ENCODE measurements at regions not wholly inside any gene's neighbourhood (a gene's known extent, or its start where the extent isn't known, plus 50 kb on each side); places are given as distances from the start of the nearest gene placed in this dataset.
"Not testable (repeated sequence)": the region's sequence is repeated elsewhere in the genome, so short reads cannot be mapped to it uniquely, and the experiment has no call there.

- Histone ChIP-seq H2BK5ac (ENCODE audit: low read depth, low read length, poor library complexity, severe bottlenecking) (no peak overlapping the region), H3K9ac (ENCODE audit: low read length) (no peak overlapping the region), H3K27ac (ENCODE audit: low read length, poor library complexity, severe bottlenecking) (no peak overlapping the region), H2BK15ac (ENCODE audit: low read depth, poor library complexity, severe bottlenecking) (no peak overlapping the region), H2AK5ac (ENCODE audit: low read length, severe bottlenecking) (no peak overlapping the region), H4K91ac (ENCODE audit: low read length) (no peak overlapping the region), H4K8ac (ENCODE audit: low read length) (no peak overlapping the region), H3K23ac (ENCODE audit: low read length in 2 of 2) (no peak overlapping the region), H3K27me3 (ENCODE audit: control insufficient read depth in 1 of 2, insufficient read depth in 1 of 2, low read length in 2 of 2) (peaks cover 0 to 3% of the 10 kb centered on the region in 2 experiments), H2BK120ac (ENCODE audit: low read depth, low read length) (no peak overlapping the region), H3K36me3 (ENCODE audit: control insufficient read depth in 1 of 2, insufficient read depth in 2 of 2, low read depth in 1 of 2, low read length in 2 of 2) (no peaks in the 10 kb centered on the region), H3K4me3 (ENCODE audit: insufficient read depth in 1 of 2, low read depth in 1 of 2, low read length in 2 of 2) (no peak overlapping the region), H2AFZ (ENCODE audit: low read depth, low read length) (no peak overlapping the region), H3K4ac (ENCODE audit: low read depth in 1 of 2, low read length in 2 of 2) (no peak overlapping the region), H2BK12ac (ENCODE audit: low read length in 2 of 2) (no peak overlapping the region), H3K9me3 (ENCODE audit: control insufficient read depth, low read length) (no peaks in the 10 kb centered on the region), H3K18ac (ENCODE audit: low read depth in 1 of 2, low read length in 2 of 2) (no peak overlapping the region), H3K14ac (ENCODE audit: low read length in 2 of 2) (no peak overlapping the region), H3K4me1 (ENCODE audit: control insufficient read depth, insufficient read depth, low read depth, low read length) (no peaks in the 10 kb centered on the region), H3K4me2 (ENCODE audit: low read length, poor library complexity, severe bottlenecking) (no peak overlapping the region), H3K79me1 (replicated peaks; ENCODE audit: low read length, poor library complexity, severe bottlenecking) (no peaks in the 10 kb centered on the region)
- DNase-seq = no peak
- no CpG with 5 or more reads among the region's 2 CpGs for WGBS
These were observed 220.6 kb downstream of the CDRT15L2 start for GRCh38 chr17:20800146-20800545.

DNA sequence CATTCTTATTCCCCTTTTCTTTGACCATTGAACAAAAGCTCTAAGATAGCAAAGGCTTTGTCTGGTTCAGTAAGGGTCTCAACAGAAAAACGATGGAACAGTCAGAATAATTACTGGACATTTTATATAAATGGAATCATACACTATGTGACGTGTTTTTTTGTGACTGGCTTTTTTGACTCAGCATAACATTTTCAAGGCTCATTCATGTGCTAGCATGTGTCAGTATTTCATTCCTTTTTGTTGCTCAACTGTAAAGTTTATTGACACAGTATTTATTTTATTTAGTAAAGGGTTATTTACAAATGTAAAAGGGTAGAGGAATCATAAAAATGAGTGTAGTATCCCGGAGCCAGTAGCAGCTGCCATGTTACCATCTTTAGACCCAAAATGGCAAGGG, 226.2 kb downstream of the CDRT15L2 start:
- Histone ChIP-seq H3K36me3 (ENCODE audit: control insufficient read depth in 1 of 2, insufficient read depth in 2 of 2, low read depth in 1 of 2, low read length in 2 of 2) (no peaks in the 10 kb centered on the region), H2BK15ac (ENCODE audit: low read depth, poor library complexity, severe bottlenecking) (no peak overlapping the region), H4K91ac (ENCODE audit: low read length) (no peak overlapping the region), H2BK12ac (ENCODE audit: low read length in 2 of 2) (no peak overlapping the region), H2AK5ac (ENCODE audit: low read length, severe bottlenecking) (no peak overlapping the region), H3K4me1 (ENCODE audit: control insufficient read depth, insufficient read depth, low read depth, low read length) (no peaks in the 10 kb centered on the region), H3K23ac (ENCODE audit: low read length in 2 of 2) (no peak overlapping the region), H3K18ac (ENCODE audit: low read depth in 1 of 2, low read length in 2 of 2) (no peak overlapping the region), H3K79me1 (replicated peaks; ENCODE audit: low read length, poor library complexity, severe bottlenecking) (no peaks in the 10 kb centered on the region), H3K27ac (ENCODE audit: low read length, poor library complexity, severe bottlenecking) (no peak overlapping the region), H3K27me3 (ENCODE audit: control insufficient read depth in 1 of 2, insufficient read depth in 1 of 2, low read length in 2 of 2) (no peaks in the 10 kb centered on the region), H4K8ac (ENCODE audit: low read length) (no peak overlapping the region), H3K9ac (ENCODE audit: low read length) (no peak overlapping the region), H3K4ac (ENCODE audit: low read depth in 1 of 2, low read length in 2 of 2) (no peak overlapping the region), H2BK120ac (ENCODE audit: low read depth, low read length) (no peak overlapping the region), H3K9me3 (ENCODE audit: control insufficient read depth, low read length) (no peaks in the 10 kb centered on the region), H3K4me2 (ENCODE audit: low read length, poor library complexity, severe bottlenecking) (no peak overlapping the region), H2BK5ac (ENCODE audit: low read depth, low read length, poor library complexity, severe bottlenecking) (no peak overlapping the region), H2AFZ (ENCODE audit: low read depth, low read length) (no peak overlapping the region), H3K4me3 (ENCODE audit: insufficient read depth in 1 of 2, low read depth in 1 of 2, low read length in 2 of 2) (no peak overlapping the region), H3K14ac (ENCODE audit: low read length in 2 of 2) (no peak overlapping the region)
- DNase-seq = no peak
- WGBS = 87% methylated on average over 1 of the region's 3 CpGs

DNA sequence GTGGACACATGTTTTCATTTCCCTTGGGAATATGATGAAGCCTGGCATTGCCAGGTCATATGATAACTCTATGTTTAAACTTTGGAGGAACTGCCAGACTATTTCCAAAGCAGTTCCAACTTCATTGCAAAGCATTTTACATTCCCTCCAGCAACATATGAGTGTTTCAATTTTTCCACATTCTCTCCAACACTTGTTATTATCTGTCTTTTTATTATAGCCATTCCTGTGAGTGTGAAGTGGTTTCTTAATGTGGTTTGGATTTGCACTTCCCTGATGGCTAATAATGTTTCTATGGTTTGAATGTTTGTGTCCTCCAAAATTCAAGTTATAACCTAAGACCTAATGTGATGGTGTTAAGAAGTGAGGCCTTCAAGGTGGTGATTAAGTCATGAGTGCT, 228.0 kb downstream of the CDRT15L2 start:
- not testable (repeated sequence) for H3K27ac ChIP-seq (ENCODE audit: low read length, poor library complexity, severe bottlenecking); H2BK120ac ChIP-seq (ENCODE audit: low read depth, low read length); H3K9me3 ChIP-seq (ENCODE audit: control insufficient read depth, low read length); H3K79me1 ChIP-seq (replicated peaks; ENCODE audit: low read length, poor library complexity, severe bottlenecking); H2BK15ac ChIP-seq (ENCODE audit: low read depth, poor library complexity, severe bottlenecking); H2BK12ac ChIP-seq (ENCODE audit: low read length in 2 of 2); H3K14ac ChIP-seq (ENCODE audit: low read length in 2 of 2); H3K23ac ChIP-seq (ENCODE audit: low read length in 2 of 2); H3K18ac ChIP-seq (ENCODE audit: low read depth in 1 of 2, low read length in 2 of 2); H3K4ac ChIP-seq (ENCODE audit: low read depth in 1 of 2, low read length in 2 of 2); H3K4me3 ChIP-seq (ENCODE audit: insufficient read depth in 1 of 2, low read depth in 1 of 2, low read length in 2 of 2); H2BK5ac ChIP-seq (ENCODE audit: low read depth, low read length, poor library complexity, severe bottlenecking); DNase-seq; H3K36me3 ChIP-seq (ENCODE audit: control insufficient read depth in 1 of 2, insufficient read depth in 2 of 2, low read depth in 1 of 2, low read length in 2 of 2); H3K9ac ChIP-seq (ENCODE audit: low read length); H3K27me3 ChIP-seq (ENCODE audit: control insufficient read depth in 1 of 2, insufficient read depth in 1 of 2, low read length in 2 of 2); H4K8ac ChIP-seq (ENCODE audit: low read length); H2AK5ac ChIP-seq (ENCODE audit: low read length, severe bottlenecking); H2AFZ ChIP-seq (ENCODE audit: low read depth, low read length); H3K4me1 ChIP-seq (ENCODE audit: control insufficient read depth, insufficient read depth, low read depth, low read length); H4K91ac ChIP-seq (ENCODE audit: low read length); H3K4me2 ChIP-seq (ENCODE audit: low read length, poor library complexity, severe bottlenecking)

- not testable (repeated sequence) for H3K79me1 ChIP-seq (replicated peaks; ENCODE audit: low read length, poor library complexity, severe bottlenecking); H3K36me3 ChIP-seq (ENCODE audit: control insufficient read depth in 1 of 2, insufficient read depth in 2 of 2, low read depth in 1 of 2, low read length in 2 of 2); H2BK120ac ChIP-seq (ENCODE audit: low read depth, low read length); H2BK5ac ChIP-seq (ENCODE audit: low read depth, low read length, poor library complexity, severe bottlenecking); H2BK12ac ChIP-seq (ENCODE audit: low read length in 2 of 2); H3K4me1 ChIP-seq (ENCODE audit: control insufficient read depth, insufficient read depth, low read depth, low read length); H4K91ac ChIP-seq (ENCODE audit: low read length); H2AK5ac ChIP-seq (ENCODE audit: low read length, severe bottlenecking); H3K14ac ChIP-seq (ENCODE audit: low read length in 2 of 2); H3K4me2 ChIP-seq (ENCODE audit: low read length, poor library complexity, severe bottlenecking); H3K9me3 ChIP-seq (ENCODE audit: control insufficient read depth, low read length); H3K18ac ChIP-seq (ENCODE audit: low read depth in 1 of 2, low read length in 2 of 2); H2AFZ ChIP-seq (ENCODE audit: low read depth, low read length); H2BK15ac ChIP-seq (ENCODE audit: low read depth, poor library complexity, severe bottlenecking); H3K9ac ChIP-seq (ENCODE audit: low read length); H3K27me3 ChIP-seq (ENCODE audit: control insufficient read depth in 1 of 2, insufficient read depth in 1 of 2, low read length in 2 of 2); DNase-seq; H4K8ac ChIP-seq (ENCODE audit: low read length); H3K23ac ChIP-seq (ENCODE audit: low read length in 2 of 2); H3K4me3 ChIP-seq (ENCODE audit: insufficient read depth in 1 of 2, low read depth in 1 of 2, low read length in 2 of 2); H3K27ac ChIP-seq (ENCODE audit: low read length, poor library complexity, severe bottlenecking); H3K4ac ChIP-seq (ENCODE audit: low read depth in 1 of 2, low read length in 2 of 2)
- 14% methylated on average over 1 of the region's 5 CpGs for WGBS
These were observed 227.4 kb downstream of the USP22 start for GRCh38 chr17:20815410-20815809.
